ENCODE measurements at regions not wholly inside any gene's neighbourhood (a gene's known extent, or its start where the extent isn't known, plus 50 kb on each side); places are given as distances from the start of the nearest gene placed in this dataset.

DNA sequence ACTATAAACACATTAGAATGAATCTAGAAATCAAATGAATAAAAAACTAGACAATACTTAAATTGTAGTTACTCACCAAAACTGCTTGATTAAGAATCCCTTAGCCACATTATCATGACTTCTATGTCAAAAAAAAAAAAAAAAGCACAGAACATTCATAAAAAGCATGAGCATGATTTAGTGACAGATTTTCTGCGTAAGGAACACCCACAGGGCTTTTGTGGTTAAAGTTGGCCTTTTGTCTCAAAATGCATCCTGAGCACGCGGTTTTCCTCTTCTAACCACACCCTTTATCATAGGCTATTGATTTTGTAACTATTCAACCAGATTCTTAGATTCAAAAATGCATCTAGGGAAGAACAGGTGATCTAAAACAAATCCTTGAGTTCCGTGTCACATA, 334.0 kb upstream of the NR2F2 start:
- no peak for DNase-seq

DNA sequence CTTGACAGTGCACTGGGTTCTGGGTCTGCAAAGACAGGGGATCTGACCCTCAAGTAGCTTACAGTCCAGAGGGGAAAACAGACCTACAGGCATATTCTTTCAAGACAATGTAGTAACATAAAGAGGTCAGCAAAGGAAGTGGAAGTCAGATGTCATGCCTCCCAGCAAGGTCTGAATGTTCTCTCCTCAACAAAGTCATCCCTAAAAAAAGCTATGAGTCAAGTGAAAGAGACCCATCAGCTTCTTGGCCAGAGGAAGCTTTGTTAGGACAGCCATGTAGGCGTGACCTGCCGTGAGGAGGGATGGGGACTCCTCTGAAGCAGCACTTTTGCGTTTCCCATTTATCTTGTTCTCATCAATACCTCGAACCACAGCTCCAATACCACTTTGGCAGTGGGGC, 331.6 kb upstream of the NR2F2 start:
- DNase-seq, result no peak

DNA sequence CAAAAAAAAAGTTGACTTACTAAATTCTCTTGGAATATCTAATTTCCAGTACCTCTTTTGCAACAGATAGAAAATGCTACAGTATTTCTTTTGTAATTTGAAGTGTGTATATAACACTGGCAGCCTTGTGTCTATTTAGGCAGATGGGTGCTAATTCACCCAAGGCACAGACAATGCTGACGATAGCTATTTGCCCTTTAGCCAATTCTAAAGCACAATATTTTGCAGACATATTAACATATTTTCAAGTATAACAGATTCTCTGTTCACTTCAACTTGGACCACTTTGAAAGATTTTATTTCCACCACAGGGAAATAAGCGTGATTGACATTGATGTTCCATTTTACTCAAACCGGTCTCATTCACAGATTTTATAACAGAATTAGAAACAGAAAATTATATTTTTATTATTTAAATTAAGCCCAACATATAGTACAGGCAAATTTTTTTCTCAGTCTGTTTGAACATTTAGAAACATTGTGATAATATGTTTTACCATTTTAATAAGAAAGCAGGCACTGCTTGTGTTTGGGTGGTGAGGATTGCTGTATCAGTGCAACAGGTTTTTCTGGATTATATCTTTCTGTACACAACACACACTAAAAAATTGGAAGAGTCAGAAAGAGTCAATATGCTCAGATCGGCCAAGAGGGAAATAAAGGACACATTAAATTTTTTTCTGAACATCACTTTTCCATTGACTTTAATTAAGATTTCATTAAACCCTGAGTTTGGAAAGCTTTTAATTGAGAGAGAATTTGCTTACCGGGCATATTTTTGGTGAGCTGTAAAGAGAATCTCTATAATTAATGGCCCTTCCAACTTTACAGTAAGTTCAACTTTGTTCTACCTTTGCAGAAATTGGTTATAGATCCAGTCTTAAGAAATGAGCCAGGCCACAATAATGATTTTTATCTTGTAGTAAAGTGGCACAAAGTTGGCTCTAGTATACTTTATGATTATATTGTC, 327.3 kb upstream of the NR2F2 start:
- no peak for DNase-seq

DNA sequence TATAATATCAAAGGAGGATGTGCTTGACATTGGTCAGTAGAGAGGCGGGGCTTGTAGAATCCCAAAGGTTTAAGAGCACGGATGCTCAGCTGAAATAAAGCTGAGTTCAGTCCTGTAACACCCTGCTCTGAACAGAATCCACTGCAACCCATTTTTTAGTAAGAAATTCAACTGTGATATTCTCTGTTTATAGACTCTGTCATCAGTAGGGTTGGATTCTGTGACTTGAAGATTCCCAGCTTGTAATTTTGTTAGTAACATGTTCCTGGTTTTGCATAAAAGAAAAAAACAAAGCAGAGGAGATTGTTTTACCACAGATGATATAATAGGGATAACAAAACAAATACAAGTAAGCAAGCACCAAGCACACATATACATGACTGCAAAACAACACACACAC, 324.6 kb upstream of the NR2F2 start:
- no peak for DNase-seq

DNA sequence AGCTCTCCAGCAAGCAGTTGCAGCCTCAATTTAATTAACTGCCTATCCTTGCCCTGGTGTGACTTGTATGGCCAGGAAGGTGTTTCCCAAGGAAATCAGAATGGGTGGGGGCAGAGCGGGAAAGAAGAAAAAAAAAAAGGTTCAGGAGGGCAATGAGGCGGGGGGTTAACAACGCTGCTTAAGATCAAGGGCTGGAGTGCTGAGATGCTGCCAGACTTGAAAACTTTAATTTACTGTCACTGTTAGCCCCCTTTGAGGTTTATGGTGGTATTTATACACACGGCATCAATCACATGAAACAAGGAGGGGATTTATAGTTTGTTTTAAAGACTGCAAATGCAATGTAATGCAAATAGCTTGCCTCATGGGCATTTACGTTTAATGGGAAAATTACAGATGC, 319.4 kb upstream of the NR2F2 start:
- no peak for DNase-seq

DNA sequence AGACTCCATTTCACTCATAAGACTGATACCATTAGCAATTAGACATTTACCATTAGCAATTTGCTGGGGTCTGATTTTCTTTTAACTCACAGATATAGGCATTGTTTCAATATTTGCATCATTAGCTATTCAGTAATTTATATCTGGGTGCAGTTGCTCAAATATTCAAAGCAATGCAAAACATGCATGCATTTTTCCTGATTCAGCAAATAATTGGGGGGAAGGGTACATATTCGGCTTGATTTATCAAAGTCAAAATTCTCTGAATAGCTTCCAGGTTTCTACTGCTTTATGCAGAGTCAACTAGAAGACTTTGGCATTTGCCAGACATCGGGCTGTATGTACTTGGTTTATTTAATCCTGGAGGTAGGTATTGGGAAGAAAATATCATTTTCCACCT, 315.6 kb upstream of the NR2F2 start:
- DNase-seq, result no peak

DNA sequence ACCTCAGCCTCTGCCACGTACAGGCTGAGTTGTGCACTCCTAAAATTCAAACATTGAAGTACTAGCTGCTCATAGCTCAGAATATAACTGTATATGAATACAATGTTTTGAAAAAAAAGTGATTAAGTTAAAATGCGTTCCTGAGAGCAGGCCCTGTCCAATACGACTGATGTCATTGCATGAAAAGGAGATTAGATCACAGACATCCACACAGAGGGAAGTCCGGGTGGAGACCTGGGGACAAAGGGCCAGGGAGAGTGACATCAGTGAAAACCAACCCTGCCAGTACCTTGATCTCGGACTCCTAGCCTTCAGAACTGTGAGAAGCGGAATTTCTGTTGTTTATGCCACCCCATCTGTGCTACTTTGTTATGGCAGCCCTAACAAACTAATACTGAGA, 311.4 kb upstream of the NR2F2 start:
- no peak for DNase-seq

DNA sequence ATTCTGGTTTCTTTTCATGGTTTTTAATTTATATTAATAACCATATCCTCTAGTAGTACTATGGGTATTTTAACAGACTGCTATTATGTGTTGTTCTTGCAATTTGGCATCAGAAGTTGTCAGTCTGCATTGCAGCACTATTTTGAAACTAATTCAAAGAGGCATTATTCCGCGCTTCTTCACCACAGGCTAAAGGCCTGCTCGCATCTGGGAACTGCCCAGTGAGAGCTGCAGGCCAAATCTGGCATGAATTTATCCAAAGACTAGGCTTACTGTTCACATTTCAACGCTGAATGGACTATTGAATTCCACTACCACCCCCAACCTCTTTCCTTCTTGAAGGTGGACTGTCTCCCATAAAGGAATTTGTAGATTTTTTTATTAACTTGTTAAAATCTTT, 310.4 kb upstream of the NR2F2 start:
- no peak for DNase-seq

DNA sequence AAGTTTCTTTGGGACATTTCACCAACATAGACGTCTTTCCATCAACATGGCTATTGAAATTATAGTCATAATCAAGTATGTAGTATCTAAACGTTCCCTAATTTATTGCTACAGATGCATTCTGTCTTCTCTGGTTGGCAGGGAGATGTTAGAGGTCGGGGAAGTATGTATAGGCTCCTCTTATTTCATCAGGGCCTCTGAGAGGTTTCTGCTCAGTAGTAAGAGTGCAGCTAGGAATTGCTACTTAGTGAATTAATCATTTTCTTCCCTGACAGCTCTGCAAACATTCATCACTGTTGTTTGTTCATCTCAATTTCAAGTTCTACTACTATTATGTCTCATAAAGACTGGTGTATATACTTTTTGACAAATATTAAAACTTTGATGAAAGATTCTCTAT, 309.7 kb upstream of the NR2F2 start:
- DNase-seq, result no peak

DNA sequence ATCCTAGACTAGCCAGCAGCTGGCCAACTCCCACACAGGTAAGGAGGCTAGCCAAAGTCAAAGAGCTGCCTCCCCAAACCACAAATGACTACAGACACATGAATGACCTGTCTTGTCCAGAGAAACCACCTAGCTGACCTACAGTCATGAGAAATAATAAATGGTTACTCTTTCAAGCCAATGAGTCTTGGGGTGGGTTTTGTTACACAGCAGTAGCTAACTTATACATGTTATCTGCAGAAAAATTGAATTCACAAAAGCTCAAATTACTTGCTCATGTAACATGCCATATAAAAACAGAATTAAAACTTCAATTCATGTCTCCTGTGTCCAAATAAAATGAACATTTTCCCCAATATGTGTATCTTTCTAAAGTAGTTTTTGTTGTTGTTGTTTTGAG, 307.4 kb upstream of the NR2F2 start:
- DNase-seq, result no peak

DNA sequence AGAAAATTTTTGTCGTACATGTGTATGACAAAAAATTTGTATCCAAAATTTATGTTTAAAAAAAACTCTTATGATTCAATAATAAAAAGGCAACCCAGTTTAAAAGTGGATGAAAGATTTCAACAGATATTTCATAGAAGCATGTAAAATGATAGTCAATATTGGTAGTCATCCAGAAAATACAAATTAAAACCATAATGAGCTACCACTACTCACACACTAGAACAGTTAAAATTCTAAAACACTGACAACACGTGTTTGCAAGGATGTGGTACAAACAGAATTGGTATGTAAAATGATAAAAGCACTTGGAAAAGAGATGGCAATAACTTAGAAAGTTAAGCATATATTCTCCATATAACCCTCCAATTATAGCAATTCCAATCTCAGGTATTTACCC, 303.0 kb upstream of the NR2F2 start:
- DNase-seq, result no peak

DNA sequence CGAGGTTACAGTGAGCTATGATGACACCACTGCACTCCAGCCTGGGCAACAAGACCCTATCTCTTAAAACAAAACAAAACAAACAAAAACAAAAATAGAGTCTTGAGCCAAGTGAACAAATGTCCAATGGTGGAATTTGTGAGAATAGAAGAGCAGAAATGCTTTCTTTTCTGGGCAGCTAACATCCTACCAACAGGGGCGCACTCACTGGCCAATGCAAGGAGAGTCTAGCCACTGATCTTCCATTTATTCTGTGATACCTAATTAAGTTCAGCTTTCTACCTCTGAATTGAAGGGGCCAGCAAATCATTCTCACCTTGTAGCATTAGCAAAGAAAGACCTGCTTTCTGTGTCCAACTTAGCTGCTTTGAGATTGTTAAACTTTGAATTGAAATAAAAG, 301.9 kb upstream of the NR2F2 start:
- DNase-seq, result no peak

DNA sequence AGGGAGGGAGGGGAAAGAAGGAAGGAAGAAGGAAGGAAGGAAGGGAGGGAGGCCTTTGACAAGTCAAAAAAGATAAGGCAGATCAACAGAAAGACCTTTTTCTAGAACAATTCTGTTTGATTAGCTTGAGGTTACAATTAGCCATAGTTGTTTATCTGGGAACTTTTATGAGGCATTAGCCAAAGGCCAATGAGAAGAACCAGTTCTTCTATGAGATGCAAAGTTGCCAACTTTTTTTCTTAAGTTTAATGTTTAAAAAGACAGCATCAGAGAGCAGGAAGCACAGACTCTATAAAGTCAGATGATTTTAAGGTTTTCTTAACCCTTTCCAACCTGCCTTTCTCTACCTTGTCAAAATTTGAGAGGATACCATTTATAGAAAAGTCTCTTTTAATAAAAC, 301.3 kb upstream of the NR2F2 start:
- DNase-seq, result no peak

DNA sequence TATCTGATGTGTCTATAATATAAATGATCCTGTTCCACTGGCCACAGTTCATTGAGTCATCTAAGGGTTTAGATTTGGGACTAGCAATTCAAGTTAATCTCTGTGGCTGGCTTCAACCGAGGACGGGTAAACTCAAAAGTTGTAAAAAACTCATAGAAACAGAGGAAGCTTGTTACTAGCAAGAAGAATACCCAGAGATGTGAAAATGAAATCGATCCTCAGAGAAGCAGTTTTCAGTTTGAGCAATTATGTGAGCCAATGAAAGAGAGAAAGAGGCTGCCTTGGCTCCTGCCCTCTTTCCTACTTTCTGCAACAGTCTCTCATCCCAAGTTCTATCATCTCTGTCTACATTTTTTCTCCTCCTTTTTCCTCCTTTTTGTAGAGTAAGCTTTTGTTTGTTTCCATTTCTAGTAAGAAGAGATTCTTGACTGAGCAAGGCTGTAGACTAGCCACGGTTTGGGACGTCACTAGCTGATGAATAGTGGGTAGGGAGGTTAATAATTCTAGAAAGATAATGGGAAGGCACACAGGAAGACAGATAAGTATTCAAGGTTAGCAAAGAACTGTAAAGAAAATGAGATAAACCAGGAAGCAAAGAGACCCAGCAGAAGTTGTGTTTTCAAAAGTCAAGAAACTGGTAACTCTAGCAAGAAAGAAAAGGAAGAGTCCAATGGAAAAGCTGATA, 298.9 kb upstream of the NR2F2 start:
- DNase-seq, result no peak

DNA sequence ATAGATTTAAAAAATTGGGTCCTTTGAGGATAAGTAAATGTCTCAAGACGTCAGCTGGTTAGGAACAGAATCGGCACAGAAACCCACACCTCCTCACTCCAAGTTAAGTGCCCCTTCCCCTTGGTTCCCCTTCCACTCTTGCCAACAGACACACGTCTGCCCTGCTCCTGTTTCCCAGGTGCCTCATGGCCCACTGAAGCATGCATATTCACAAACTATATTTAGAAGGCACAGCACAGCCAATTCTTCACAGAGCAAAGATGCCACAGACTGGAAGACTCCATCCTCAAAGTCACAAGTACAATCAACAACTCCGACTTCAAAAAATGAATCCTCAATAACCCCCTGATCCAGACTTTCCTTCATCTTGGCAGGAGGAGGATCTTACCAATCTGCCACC, 295.4 kb upstream of the NR2F2 start:
- DNase-seq, result no peak

DNA sequence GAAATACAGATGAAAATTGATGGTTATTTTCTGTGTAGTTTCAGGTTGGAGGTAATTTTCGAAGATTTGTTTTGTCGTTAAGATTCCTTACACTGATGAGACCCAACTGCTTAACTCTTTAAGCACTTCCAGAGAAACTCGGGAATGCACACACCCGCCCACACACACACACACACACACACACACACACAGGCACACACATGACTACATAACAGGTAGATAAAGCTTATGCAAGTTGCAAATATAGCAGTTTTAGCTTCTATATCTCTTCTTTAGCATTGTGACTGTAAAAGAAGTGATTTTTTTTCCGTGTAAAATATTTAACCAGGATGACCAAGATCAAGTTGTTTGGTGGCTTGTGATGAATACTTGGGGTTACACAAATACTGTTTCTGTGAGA, 294.9 kb upstream of the NR2F2 start:
- DNase-seq, result no peak

DNA sequence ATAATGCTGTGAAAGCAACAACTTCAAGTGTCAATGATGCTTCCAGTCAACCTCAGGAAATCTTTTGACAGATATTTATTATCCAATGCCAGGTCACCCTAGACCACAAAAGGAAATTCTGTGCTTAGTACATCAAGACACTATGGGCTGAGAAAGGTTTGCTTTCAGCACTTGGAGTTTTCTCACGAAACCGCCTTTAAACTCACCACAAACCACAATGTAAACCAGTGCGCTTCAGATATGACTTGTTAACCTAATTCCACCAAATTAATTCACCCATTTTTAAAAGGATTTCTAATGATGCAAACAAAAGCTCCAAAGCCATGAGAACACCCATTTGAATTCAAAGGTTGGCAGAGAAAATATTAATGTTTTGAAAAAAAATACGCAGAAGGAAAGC, 292.9 kb upstream of the NR2F2 start:
- no peak for DNase-seq

DNA sequence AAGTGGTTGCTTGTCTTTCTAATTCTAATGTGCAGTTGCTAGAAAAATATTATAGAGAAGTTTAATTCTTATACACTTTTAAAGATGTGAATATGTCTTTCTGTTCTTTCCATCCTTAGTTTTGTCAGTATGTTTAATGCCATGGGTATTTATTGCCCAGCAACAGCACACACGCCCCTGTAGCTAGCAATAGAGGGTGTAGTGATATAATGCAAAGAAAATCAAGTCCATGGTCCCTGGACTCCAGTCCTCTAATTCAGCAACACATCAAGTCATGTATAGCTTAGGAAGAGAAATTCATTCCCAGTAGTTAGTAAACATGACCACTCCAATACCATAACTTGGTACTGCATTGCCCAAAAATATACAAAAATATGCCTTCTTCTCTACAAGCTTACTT, 292.4 kb upstream of the NR2F2 start:
- DNase-seq, result no peak

DNA sequence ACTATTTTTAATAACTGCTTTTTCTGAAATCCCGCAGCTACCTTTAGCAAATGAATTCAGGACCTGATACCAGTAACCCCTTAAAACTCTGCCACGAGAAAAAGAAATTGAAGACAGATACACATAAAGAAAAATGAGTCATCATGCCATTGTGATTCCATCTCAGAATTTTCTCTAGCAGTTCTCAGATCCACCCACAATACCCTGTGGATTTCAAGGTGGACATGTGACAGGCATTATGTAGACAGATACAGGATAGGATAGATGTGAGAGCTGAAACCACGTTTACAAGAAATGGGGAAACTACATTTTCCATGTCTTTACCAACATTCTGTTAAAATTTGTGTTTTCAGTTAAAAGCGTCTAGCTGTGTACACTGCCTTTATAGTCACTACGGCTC, 291.9 kb upstream of the NR2F2 start:
- DNase-seq, result no peak

DNA sequence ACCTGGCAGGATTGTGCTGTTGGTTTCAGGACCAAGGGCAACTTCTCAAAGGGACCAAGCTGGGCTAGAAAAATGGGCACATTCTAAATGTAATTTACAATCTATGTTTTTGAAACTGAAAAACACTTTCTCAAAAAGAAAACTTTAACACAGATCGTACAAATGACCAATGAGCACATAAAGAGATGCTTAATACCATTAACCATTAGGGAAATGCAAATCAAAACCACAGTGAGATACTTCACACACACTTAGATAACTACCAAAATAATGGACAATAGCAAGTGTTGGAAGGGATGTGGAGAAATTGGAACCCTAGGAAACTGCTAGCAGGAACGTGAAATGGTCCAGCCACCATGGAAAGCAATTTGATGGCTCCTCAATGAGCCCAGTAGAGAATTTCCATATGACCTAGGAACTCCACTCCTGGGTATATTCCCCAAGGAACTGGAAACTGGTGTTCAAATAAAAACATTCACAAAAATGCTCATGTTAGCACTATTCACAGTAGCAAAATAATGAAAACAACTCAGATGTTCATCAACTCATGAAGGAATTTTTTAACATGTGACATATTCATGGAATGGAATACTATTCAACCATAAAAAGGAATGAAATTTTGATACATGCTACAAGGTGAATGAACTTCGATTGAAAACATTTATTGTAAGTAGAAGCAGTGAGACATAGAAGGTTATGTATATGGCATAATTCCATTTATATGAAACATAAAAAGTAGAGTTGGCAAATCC, 288.3 kb upstream of the NR2F2 start:
- DNase-seq, result no peak

DNA sequence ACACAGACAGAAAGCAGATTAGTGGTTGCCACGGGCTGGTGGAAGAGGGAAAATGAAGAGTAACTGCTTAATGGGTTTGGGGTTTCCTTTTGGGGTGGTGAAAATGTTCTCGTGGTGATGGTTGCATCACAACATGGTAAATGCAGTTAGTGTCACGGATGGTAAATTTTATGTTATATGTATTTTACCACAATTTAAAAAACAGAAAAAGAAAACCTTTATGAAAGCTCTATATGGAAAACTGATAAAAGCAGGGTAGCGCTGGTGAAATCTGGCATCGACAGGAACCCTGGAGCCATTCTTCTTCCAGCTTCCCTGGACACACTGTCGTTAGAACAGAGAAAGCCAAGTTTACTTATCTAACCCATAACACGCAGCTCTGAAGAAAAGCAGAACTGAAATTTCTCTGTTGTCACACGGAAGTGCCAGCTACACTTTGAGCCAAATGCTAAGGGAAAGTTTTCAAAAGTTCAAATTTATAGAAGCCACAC, 287.7 kb upstream of the NR2F2 start:
- no peak for DNase-seq

DNA sequence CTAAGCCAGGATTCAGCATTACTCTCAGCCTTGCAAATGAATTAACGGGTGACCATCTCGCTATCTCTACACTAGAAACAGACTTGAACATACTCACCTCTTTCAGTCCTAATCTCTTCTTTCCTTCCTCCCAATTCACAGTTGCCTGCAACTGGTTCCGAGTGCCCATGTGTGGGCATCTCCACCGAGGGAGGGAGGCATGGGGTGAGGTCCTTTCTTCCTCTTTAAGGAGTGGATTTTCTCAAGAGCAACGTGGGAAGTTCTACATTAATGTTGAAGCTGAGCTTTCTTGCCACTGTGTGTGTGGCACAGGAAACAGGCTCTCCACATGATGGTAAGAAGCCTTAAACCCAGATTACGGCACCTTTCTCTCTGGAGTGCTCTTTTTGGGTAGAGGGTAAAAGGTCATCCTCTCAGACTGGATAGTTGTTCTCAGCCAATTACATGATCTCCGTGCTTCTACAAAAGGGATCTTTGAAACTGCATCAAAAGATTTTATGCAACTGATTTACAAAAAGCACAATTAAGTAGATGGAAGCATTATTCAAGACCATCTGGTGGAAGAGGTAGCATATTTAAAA, 286.8 kb upstream of the NR2F2 start:
- no peak for DNase-seq

DNA sequence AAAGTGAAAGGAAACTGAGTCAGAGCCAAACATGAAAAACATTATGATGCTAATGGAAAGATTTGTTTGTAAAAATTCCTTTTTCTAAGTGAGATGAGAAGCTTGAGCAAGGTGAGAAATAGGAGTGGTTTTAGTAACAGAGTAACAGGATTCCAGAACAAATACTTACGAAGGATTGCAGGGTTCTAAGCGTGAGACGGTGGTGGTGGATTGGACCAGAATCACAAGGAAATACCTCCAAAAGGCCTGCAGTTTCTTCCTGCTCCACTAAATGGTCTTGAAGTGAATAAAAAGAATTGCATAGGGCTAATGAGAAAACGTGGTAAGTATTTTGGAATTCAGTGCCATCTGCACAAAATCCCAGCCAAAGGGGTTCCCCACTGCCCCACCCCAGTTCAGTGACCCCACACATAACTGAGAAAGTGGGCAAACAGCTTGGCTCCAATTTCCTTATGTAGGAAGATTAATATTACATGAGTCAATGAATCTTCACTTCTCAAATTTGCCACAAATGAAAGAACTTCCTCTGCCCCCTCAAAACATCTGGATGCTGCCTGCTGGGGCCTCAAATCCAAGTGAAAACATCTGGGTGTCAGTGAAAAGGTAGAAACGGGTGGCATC, 283.8 kb upstream of the NR2F2 start:
- no peak for DNase-seq
